Endothelial cell of umbilical vein (primary cell): ENCODE measurements at regions not wholly inside any gene's neighbourhood (a gene's known extent, or its start where the extent isn't known, plus 50 kb on each side); places are given as distances from the start of the nearest gene placed in this dataset.
A peak's percentile ranks its signal among the peaks of the same experiment; 100 is the strongest.

Experiments
- BruUV-seq: library from RNA; stranded (reverse); fragments of 400-500 nt; replicated peaks from 2 replicates; lab custom pipeline; 2021; lab: Mats Ljungman, UMichigan
- CTCF ChIA-PET: fragments of 300-600, 350-600 bp; sonication (Branson Sonifier 250); formaldehyde crosslinking; loops from one replicate; lab custom pipeline; 2021; ENCODE audit warnings: antibody characterized with exemption, inconsistent platforms; lab: Charles Lee
- POLR2A ChIA-PET: fragments of 300-600, 350-600 bp; sonication (Branson Sonifier 250); formaldehyde crosslinking; loops from one replicate; lab custom pipeline; 2021; ENCODE audit warnings: antibody characterized with exemption, inconsistent platforms; lab: Charles Lee
- DNase-seq: peaks from one replicate; pipeline ENCODE4 v3.0.0-alpha.2; 2011; ENCODE audit warnings: low read depth, low spot score
- FAIRE-seq: peaks from 2 replicates; lab custom pipeline; 2011; peaks lifted over from hg19 to GRCh38; lab: Jason Lieb, UNC
- H2AFZ ChIP-seq: 2 replicates; pipeline ENCODE4 v1.6.0; 2012; ENCODE audit warnings: low read depth, low read length, control low read depth, inconsistent platforms
- H3K27ac ChIP-seq: 2 replicates; pipeline ENCODE4 v1.5.1; 2011; ENCODE audit warnings: low read depth, mild to moderate bottlenecking, control low read depth, low read length, moderate library complexity; ENCODE audit not compliant: insufficient read depth
- H3K27me3 ChIP-seq, 2 experiments: 2 replicates each; pipeline versions ENCODE4 v1.6.0 to v1.6.1; 2011; ENCODE audit warnings: low read length in 2 of 2, mixed read lengths in 1 of 2; ENCODE audit not compliant: control insufficient read depth in 2 of 2, insufficient read depth in 2 of 2
- H3K36me3 ChIP-seq, 2 experiments: 2 replicates in 1 of 2; 3 replicates in 1 of 2; pipeline ENCODE4 v1.5.1; 2011; ENCODE audit warnings: low read length in 2 of 2, mild to moderate bottlenecking in 1 of 2, moderate library complexity in 1 of 2; ENCODE audit not compliant: control insufficient read depth in 2 of 2, insufficient read depth in 2 of 2; ENCODE audit errors: extremely low read depth in 1 of 2
- H3K4me1 ChIP-seq: 3 replicates; pipeline ENCODE4 v1.5.1; 2011; ENCODE audit warnings: mild to moderate bottlenecking, low read length; ENCODE audit not compliant: control insufficient read depth, insufficient read depth; ENCODE audit errors: extremely low read depth
- H3K4me2 ChIP-seq: 2 replicates; pipeline ENCODE4 v1.6.1; 2011; ENCODE audit warnings: low read length, control low read depth, mixed read lengths; ENCODE audit not compliant: insufficient read depth
- H3K4me3 ChIP-seq, 3 experiments: fragments of 200-600 bp in 1 of 3; sonication (generic), shearing (Covaris generic) in 1 of 3; replicated peaks in 1 of 3; 2 replicates each; pipeline ENCODE4 v1.5.1; 2011 to 2016; ENCODE audit warnings: control low read depth in 3 of 3, low read length in 3 of 3, mild to moderate bottlenecking in 2 of 3, inconsistent platforms in 1 of 3, low read depth in 1 of 3, moderate library complexity in 1 of 3; ENCODE audit not compliant: insufficient read depth in 1 of 3
- H3K79me2 ChIP-seq: 2 replicates; pipeline ENCODE4 v1.6.0; 2012; ENCODE audit warnings: low read length, inconsistent platforms; ENCODE audit not compliant: control insufficient read depth, insufficient read depth
- H3K9ac ChIP-seq: replicated peaks from 2 replicates; pipeline ENCODE3; 2011; ENCODE audit warnings: low read length, control low read depth; ENCODE audit not compliant: insufficient read depth; ENCODE audit errors: extremely low read depth
- H3K9me1 ChIP-seq: replicated peaks from 3 replicates; pipeline ENCODE4 v1.6.0; 2011; ENCODE audit warnings: mild to moderate bottlenecking, low read length; ENCODE audit not compliant: control insufficient read depth, insufficient read depth; ENCODE audit errors: extremely low read depth
- H3K9me3 ChIP-seq: replicated peaks from 2 replicates; pipeline ENCODE4 v1.5.1; 2012; ENCODE audit warnings: low read length, inconsistent platforms; ENCODE audit not compliant: control insufficient read depth, insufficient read depth
- H4K20me1 ChIP-seq: replicated peaks from 2 replicates; pipeline ENCODE3; 2011; ENCODE audit warnings: mild to moderate bottlenecking, low read length; ENCODE audit not compliant: control insufficient read depth, insufficient read depth; ENCODE audit errors: extremely low read depth
- CTCF ChIP-seq, 2 donors: IDR thresholded peaks; 1 replicate in 1 of 2; 2 replicates in 1 of 2; pipeline ENCODE4 v1.5.1; 2011; ENCODE audit warnings: low read length in 2 of 2, mild to moderate bottlenecking in 2 of 2, moderate library complexity in 2 of 2, control low read depth in 1 of 2, inconsistent platforms in 1 of 2, low read depth in 1 of 2; ENCODE audit not compliant: insufficient read depth in 1 of 2; ENCODE audit errors: extremely low read depth in 1 of 2
- EZH2 ChIP-seq: IDR thresholded peaks from 2 replicates; pipeline ENCODE4 v1.6.1; 2012; ENCODE audit warnings: borderline replicate concordance, low read depth, mild to moderate bottlenecking, moderate library complexity, low read length, inconsistent platforms; ENCODE audit not compliant: severe bottlenecking
- FOS ChIP-seq: IDR thresholded peaks from 2 replicates; pipeline ENCODE4 v1.6.1; 2011; ENCODE audit warnings: mild to moderate bottlenecking, low read length, moderate library complexity, borderline replicate concordance; ENCODE audit not compliant: insufficient read depth
- GATA2 ChIP-seq: IDR thresholded peaks from 2 replicates; pipeline ENCODE4 v1.7.0; 2011; ENCODE audit warnings: low read depth, mild to moderate bottlenecking, moderate library complexity, mixed read lengths, low read length; ENCODE audit not compliant: insufficient read length, insufficient read depth
- MAX ChIP-seq: IDR thresholded peaks from 2 replicates; pipeline ENCODE4 v1.6.1; 2011; ENCODE audit not compliant: insufficient read depth, insufficient read length
- MYC ChIP-seq: IDR thresholded peaks from one replicate; pipeline ENCODE4 v1.6.1; 2011; ENCODE audit warnings: mild to moderate bottlenecking, low read depth, low read length
- POLR2A ChIP-seq: IDR thresholded peaks from 2 replicates; pipeline ENCODE4 v1.6.1; 2012; ENCODE audit warnings: low read depth, mild to moderate bottlenecking, control low read depth, low read length
- POLR2AphosphoS5 ChIP-seq: IDR thresholded peaks from 2 replicates; pipeline ENCODE4 v1.6.1; 2012; ENCODE audit warnings: low read depth, mild to moderate bottlenecking, control low read depth, low read length, moderate library complexity; ENCODE audit not compliant: insufficient read depth
- dilution Hi-C: fragments of 300-500 bp; cut with MboI; formaldehyde crosslinking; loops from one replicate; pipeline ENCODE4 v1.15.0; 2019; ENCODE audit warnings: low sequenced_read_pairs; ENCODE audit not compliant: extremely low pct_ligation_motif_present
- intact Hi-C: fragments of 100-400 bp; cut with micrococcal nuclease; formaldehyde crosslinking; loops from one replicate; pipeline ENCODE4 v1.10.0; 2022

- H3K9me3 ChIP-seq = no peaks in the 10 kb centered on the region
- H3K79me2 ChIP-seq = no peaks in the 10 kb centered on the region
- H3K4me2 ChIP-seq = no peak overlapping the region
- H3K9me1 ChIP-seq = no peaks in the 10 kb centered on the region
- no TSS peak for BruUV-seq
- H3K9ac ChIP-seq = no peak overlapping the region
- peaks cover 5% of the 10 kb centered on the region for H3K4me1 ChIP-seq
- H3K27ac ChIP-seq = no peak overlapping the region
- ChIA-PET POLR2A (no interaction called here), CTCF (interaction anchor here (0.8 to 1.7 kb wide), 2 partner anchors 10 to 649 kb away, joined by 3 to 6 read pairs; no protein-coding TSS in a partner anchor)
- H3K27me3 ChIP-seq = no peaks in the 10 kb centered on the region
- DNase-seq (peak; percentile 56), FAIRE-seq (no peak)
- intact Hi-C loops = loop anchor here (10.0 kb wide), 1 partner anchor 300 kb away; no protein-coding TSS in a partner anchor
- no peak overlapping the region for H2AFZ ChIP-seq
- no peak overlapping the region for H3K4me3 ChIP-seq
- no peaks in the 10 kb centered on the region for H4K20me1 ChIP-seq
- no peaks in the 10 kb centered on the region for H3K36me3 ChIP-seq
- no peak for TF ChIP-seq POLR2AphosphoS5
- TF ChIP-seq MAX = no peak
- dilution Hi-C loops = no loop called here
These were observed 248.9 kb downstream of the SLC16A7 start for GRCh38 chr12:59844750-59845149.

- Histone ChIP-seq H3K27ac (no peak overlapping the region), H3K4me2 (no peak overlapping the region), H3K9me3 (no peaks in the 10 kb centered on the region), H3K79me2 (no peaks in the 10 kb centered on the region), H2AFZ (no peak overlapping the region), H3K4me1 (peaks cover 4% of the 10 kb centered on the region), H3K9me1 (no peaks in the 10 kb centered on the region), H3K27me3 (no peaks in the 10 kb centered on the region), H3K36me3 (no peaks in the 10 kb centered on the region), H3K4me3 (no peak overlapping the region), H4K20me1 (no peaks in the 10 kb centered on the region), H3K9ac (no peak overlapping the region)
- ChIA-PET POLR2A (no interaction called here), CTCF (interaction anchor here (0.8 to 1.7 kb wide), 2 partner anchors 10 to 649 kb away, joined by 3 to 6 read pairs; no protein-coding TSS in a partner anchor)
- no peak for TF ChIP-seq FOS
- TF ChIP-seq MAX = no peak
- no peak for TF ChIP-seq CTCF (IDR thresholded peaks at IDR 0.05; ENCODE audit: extremely low read depth in 1 of 2, insufficient read depth in 1 of 2, low read depth in 1 of 2, low read length in 2 of 2)
- TF ChIP-seq EZH2 = no peak
- no peak for TF ChIP-seq POLR2A
- no peak for TF ChIP-seq MYC
- TF ChIP-seq POLR2AphosphoS5 = no peak
- TF ChIP-seq GATA2 = no peak
- DNase-seq (no peak), FAIRE-seq (no peak)
- no TSS peak for BruUV-seq
- intact Hi-C loops = loop anchor here (10.0 kb wide), 1 partner anchor 300 kb away; no protein-coding TSS in a partner anchor
- dilution Hi-C loops = no loop called here
These were observed 249.5 kb downstream of the SLC16A7 start for GRCh38 chr12:59845293-59845692.
